SK-N-SH (cell line): ENCODE measurements at regions not wholly inside any gene's neighbourhood (a gene's known extent, or its start where the extent isn't known, plus 50 kb on each side); places are given as distances from the start of the nearest gene placed in this dataset.

ENCODE experiments used
- CHD2 ChIP-seq: fragments of 150-350 bp; IDR thresholded peaks from 2 replicates; pipeline ENCODE4 v1.6.1; 2018; ENCODE audit warnings: low read length; ENCODE audit not compliant: partially characterized antibody
- CTCF ChIP-seq: fragments of 200-600 bp; sonication (generic); IDR thresholded peaks from 2 replicates; pipeline ENCODE4 v1.6.1; 2017; ENCODE audit warnings: antibody characterized with exemption, mild to moderate bottlenecking, moderate library complexity
- EZH2phosphoT487 ChIP-seq: fragments of 200-600 bp; sonication (generic); IDR thresholded peaks from 2 replicates; pipeline ENCODE4 v1.6.1; 2017; ENCODE audit warnings: low read depth, mixed run types, mild to moderate bottlenecking, antibody characterized with exemption, moderate library complexity, borderline replicate concordance
- FOXJ3 ChIP-seq: sonication (generic); formaldehyde crosslinking; IDR thresholded peaks from 2 replicates; pipeline ENCODE4 v1.5.1; 2020; ENCODE audit warnings: mild to moderate bottlenecking, missing genetic modification reagents
- MAX ChIP-seq: IDR thresholded peaks from 2 replicates; pipeline ENCODE4 v1.4.0; 2012; ENCODE audit warnings: low read depth
- NFIC ChIP-seq: IDR thresholded peaks from 2 replicates; pipeline ENCODE4 v1.4.0; 2012; ENCODE audit warnings: borderline replicate concordance
- PBX3 ChIP-seq: IDR thresholded peaks from 2 replicates; pipeline ENCODE4; 2012
- POLR2AphosphoS5 ChIP-seq: IDR thresholded peaks from 2 replicates; pipeline ENCODE4 v1.6.1; 2012; ENCODE audit warnings: low read depth, low read length
- RAD21 ChIP-seq: IDR thresholded peaks from 2 replicates; pipeline ENCODE4 v1.6.1; 2012; ENCODE audit warnings: mild to moderate bottlenecking, low read length
- SIN3A ChIP-seq: IDR thresholded peaks from 2 replicates; pipeline ENCODE4 v1.6.1; 2012; ENCODE audit warnings: low read depth, mild to moderate bottlenecking, low read length, moderate library complexity, borderline replicate concordance
- TAF1 ChIP-seq: IDR thresholded peaks from 2 replicates; pipeline ENCODE4 v1.6.1; 2012; ENCODE audit warnings: low read depth, mild to moderate bottlenecking, low read length, moderate library complexity, borderline replicate concordance
- USF2 ChIP-seq: fragments of 150-350 bp; IDR thresholded peaks from 2 replicates; pipeline ENCODE4 v1.6.1; 2017; ENCODE audit warnings: antibody characterized with exemption, low read length, low read depth, borderline replicate concordance
- YY1 ChIP-seq: IDR thresholded peaks from 2 replicates; pipeline ENCODE4 v1.4.0; 2012; ENCODE audit warnings: low read depth, mild to moderate bottlenecking
- ZBTB33 ChIP-seq: IDR thresholded peaks from 2 replicates; pipeline ENCODE4 v1.4.0; 2012; ENCODE audit warnings: low read depth, borderline replicate concordance

- TF ChIP-seq POLR2AphosphoS5, result no peak
- no peak for TF ChIP-seq FOXJ3 (CRISPR knock-in tag)
- no peak for TF ChIP-seq CTCF
- no peak for TF ChIP-seq RAD21
- no peak for TF ChIP-seq ZBTB33
- no peak for TF ChIP-seq YY1
- no peak for TF ChIP-seq TAF1
- no peak for TF ChIP-seq NFIC
- TF ChIP-seq EZH2phosphoT487, result no peak
- TF ChIP-seq PBX3, result no peak
- no peak for TF ChIP-seq SIN3A
- TF ChIP-seq MAX, result no peak
- TF ChIP-seq USF2, result no peak
- TF ChIP-seq CHD2, result no peak
Observed at GRCh38 chr12:111089616-111090015, 169.2 kb upstream of the MYL2 start.
